ENCODE measurements at regions not wholly inside any gene's neighbourhood (a gene's known extent, or its start where the extent isn't known, plus 50 kb on each side); places are given as distances from the start of the nearest gene placed in this dataset.

DNA sequence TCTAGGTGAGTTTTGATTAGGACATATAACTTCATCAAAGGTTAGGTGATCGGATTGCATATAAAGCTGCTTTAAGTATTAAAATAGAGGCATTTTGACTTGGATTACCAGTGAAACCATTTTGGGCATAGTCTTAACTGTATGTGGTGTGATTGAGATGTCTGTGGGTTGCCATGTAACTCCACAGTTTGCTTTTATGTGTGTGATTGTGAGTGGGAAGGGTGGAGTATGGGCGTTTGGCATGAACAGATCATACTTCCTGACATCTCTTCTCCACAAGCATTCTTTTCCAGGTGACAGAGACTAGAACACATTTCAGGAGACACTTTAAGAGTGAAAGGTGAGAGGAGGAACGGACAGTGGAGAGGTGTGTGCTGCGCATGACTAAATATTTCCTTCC lies 136.1 kb downstream of the CEP135 start:
- TF ChIP-seq ZFP3 (CRISPR knock-in tag; IDR thresholded peaks at IDR 0.05), result no peak
- TF ChIP-seq ZFP30 (CRISPR knock-in tag; IDR thresholded peaks at IDR 0.05), result no peak
- TF ChIP-seq ISL1 (CRISPR knock-in tag; IDR thresholded peaks at IDR 0.05), result no peak
